ENCODE measurements at regions not wholly inside any gene's neighbourhood (a gene's known extent, or its start where the extent isn't known, plus 50 kb on each side); places are given as distances from the start of the nearest gene placed in this dataset.
"Not testable (repeated sequence)": the region's sequence is repeated elsewhere in the genome, so short reads cannot be mapped to it uniquely, and the experiment has no call there.

GRCh38 chr16:13335879-13336278 lies 434.5 kb downstream of the SHISA9 start:
- CTCF ChIA-PET, result no interaction called here

GRCh38 chr16:13336335-13336734 lies 434.9 kb downstream of the SHISA9 start:
- no peak overlapping the region for H3K27ac ChIP-seq (ENCODE audit: extremely low read depth, low read depth, low read length)
- POLR2A ChIA-PET, result no interaction called here
- H3K36me3 ChIP-seq (ENCODE audit: control insufficient read depth in 2 of 2, insufficient read depth in 1 of 2, low read length in 2 of 2), result no peaks in the 10 kb centered on the region
- TF ChIP-seq ZNF354C (tag by site-specific recombination; IDR thresholded peaks at IDR 0.05; ENCODE audit: borderline replicate concordance, low read depth) (no peak), ZNF398 (tag by site-specific recombination; IDR thresholded peaks at IDR 0.05) (no peak), ZNF341 (tag by site-specific recombination; IDR thresholded peaks at IDR 0.05; ENCODE audit: low read depth) (no peak), RBAK (tag by site-specific recombination; IDR thresholded peaks at IDR 0.05) (no peak)
- CTCF ChIA-PET, result no interaction called here
- H3K9me3 ChIP-seq (ENCODE audit: control insufficient read depth, insufficient read depth, low read depth, low read length), result no peaks in the 10 kb centered on the region
- no peak overlapping the region for H3K4me3 ChIP-seq (ENCODE audit: low read depth, low read length)
- no peaks in the 10 kb centered on the region for H3K4me1 ChIP-seq (ENCODE audit: control insufficient read depth, insufficient read depth, low read length)

More at GRCh38 chr16:13335879-13336278, 434.5 kb downstream of the SHISA9 start:
- Histone ChIP-seq H3K36me3 (ENCODE audit: control insufficient read depth in 2 of 2, insufficient read depth in 1 of 2, low read length in 2 of 2) (no peaks in the 10 kb centered on the region), H3K4me1 (ENCODE audit: control insufficient read depth, insufficient read depth, low read length) (no peaks in the 10 kb centered on the region), H3K27ac (ENCODE audit: extremely low read depth, low read depth, low read length) (no peak overlapping the region), H3K4me3 (ENCODE audit: low read depth, low read length) (no peak overlapping the region), H3K9me3 (ENCODE audit: control insufficient read depth, insufficient read depth, low read depth, low read length) (no peaks in the 10 kb centered on the region)
- POLR2A ChIA-PET, result no interaction called here
- TF ChIP-seq ZNF324 (tag by site-specific recombination; IDR thresholded peaks at IDR 0.05) (no peak), ZBTB7A (tag by site-specific recombination; IDR thresholded peaks at IDR 0.05; ENCODE audit: low read depth) (no peak), ZNF266 (tag by site-specific recombination; IDR thresholded peaks at IDR 0.05; ENCODE audit: low read depth) (no peak), ZNF560 (tag by site-specific recombination; IDR thresholded peaks at IDR 0.05; ENCODE audit: borderline replicate concordance) (no peak), ZNF596 (tag by site-specific recombination; IDR thresholded peaks at IDR 0.05) (no peak), ZNF658 (tag by site-specific recombination; IDR thresholded peaks at IDR 0.05) (no peak), ZNF362 (tag by site-specific recombination; IDR thresholded peaks at IDR 0.05) (no peak), ZNF133 (tag by site-specific recombination; IDR thresholded peaks at IDR 0.05) (no peak), ZSCAN5A (tag by site-specific recombination; IDR thresholded peaks at IDR 0.05) (no peak), ZNF114 (tag by site-specific recombination; IDR thresholded peaks at IDR 0.05) (no peak), ZNF664 (tag by site-specific recombination; IDR thresholded peaks at IDR 0.05) (no peak)

- H3K4me1 ChIP-seq (ENCODE audit: control insufficient read depth, insufficient read depth, low read length); H3K27ac ChIP-seq (ENCODE audit: extremely low read depth, low read depth, low read length); H3K4me3 ChIP-seq (ENCODE audit: low read depth, low read length); H3K36me3 ChIP-seq (ENCODE audit: control insufficient read depth in 2 of 2, insufficient read depth in 1 of 2, low read length in 2 of 2); POLR2A ChIA-PET; CTCF ChIA-PET; H3K9me3 ChIP-seq (ENCODE audit: control insufficient read depth, insufficient read depth, low read depth, low read length): not testable (repeated sequence)
Observed at GRCh38 chr16:13336907-13337881, 435.8 kb downstream of the SHISA9 start.
